ENCODE measurements at regions not wholly inside any gene's neighbourhood (a gene's known extent, or its start where the extent isn't known, plus 50 kb on each side); places are given as distances from the start of the nearest gene placed in this dataset.

DNA sequence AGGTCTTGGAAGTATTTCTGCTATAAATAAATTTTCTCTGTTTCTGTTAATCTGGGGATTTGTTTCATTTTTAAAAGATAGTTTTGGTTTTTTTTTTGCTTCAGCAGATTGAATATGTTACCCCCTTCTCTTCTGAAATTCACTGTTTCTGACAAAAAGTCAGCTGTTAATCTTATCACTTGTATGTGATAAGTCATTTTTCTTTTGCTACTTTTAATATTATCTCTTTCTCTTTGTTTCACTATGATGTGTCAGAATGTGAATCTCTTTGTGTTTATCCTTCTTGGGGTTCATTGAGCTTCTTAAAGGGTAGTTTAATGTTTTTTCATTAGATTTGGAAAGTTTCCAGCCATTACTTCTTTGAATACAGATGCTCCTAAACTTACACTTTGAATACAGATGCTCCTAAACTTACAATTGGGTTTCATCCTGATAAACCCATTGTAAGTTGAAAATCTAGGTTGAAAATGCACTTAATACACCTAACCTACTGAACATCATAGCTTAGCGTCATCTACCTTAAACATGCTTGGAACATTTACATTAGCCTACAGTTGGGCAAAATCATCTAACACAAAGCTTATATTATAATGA is 154.2 kb upstream of the COL21A1 start:
- TF ChIP-seq, protein P1, sequence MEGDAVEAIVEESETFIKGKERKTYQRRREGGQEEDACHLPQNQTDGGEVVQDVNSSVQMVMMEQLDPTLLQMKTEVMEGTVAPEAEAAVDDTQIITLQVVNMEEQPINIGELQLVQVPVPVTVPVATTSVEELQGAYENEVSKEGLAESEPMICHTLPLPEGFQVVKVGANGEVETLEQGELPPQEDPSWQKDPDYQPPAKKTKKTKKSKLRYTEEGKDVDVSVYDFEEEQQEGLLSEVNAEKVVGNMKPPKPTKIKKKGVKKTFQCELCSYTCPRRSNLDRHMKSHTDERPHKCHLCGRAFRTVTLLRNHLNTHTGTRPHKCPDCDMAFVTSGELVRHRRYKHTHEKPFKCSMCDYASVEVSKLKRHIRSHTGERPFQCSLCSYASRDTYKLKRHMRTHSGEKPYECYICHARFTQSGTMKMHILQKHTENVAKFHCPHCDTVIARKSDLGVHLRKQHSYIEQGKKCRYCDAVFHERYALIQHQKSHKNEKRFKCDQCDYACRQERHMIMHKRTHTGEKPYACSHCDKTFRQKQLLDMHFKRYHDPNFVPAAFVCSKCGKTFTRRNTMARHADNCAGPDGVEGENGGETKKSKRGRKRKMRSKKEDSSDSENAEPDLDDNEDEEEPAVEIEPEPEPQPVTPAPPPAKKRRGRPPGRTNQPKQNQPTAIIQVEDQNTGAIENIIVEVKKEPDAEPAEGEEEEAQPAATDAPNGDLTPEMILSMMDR (IDR thresholded peaks at IDR 0.05) = no peak
- TF ChIP-seq ZFX (IDR thresholded peaks at IDR 0.05; ENCODE audit: borderline replicate concordance) = no peak

Data from 22Rv1 (cell line).